ENCODE measurements at regions not wholly inside any gene's neighbourhood (a gene's known extent, or its start where the extent isn't known, plus 50 kb on each side); places are given as distances from the start of the nearest gene placed in this dataset.
"Not testable (repeated sequence)": the region's sequence is repeated elsewhere in the genome, so short reads cannot be mapped to it uniquely, and the experiment has no call there.

DNA sequence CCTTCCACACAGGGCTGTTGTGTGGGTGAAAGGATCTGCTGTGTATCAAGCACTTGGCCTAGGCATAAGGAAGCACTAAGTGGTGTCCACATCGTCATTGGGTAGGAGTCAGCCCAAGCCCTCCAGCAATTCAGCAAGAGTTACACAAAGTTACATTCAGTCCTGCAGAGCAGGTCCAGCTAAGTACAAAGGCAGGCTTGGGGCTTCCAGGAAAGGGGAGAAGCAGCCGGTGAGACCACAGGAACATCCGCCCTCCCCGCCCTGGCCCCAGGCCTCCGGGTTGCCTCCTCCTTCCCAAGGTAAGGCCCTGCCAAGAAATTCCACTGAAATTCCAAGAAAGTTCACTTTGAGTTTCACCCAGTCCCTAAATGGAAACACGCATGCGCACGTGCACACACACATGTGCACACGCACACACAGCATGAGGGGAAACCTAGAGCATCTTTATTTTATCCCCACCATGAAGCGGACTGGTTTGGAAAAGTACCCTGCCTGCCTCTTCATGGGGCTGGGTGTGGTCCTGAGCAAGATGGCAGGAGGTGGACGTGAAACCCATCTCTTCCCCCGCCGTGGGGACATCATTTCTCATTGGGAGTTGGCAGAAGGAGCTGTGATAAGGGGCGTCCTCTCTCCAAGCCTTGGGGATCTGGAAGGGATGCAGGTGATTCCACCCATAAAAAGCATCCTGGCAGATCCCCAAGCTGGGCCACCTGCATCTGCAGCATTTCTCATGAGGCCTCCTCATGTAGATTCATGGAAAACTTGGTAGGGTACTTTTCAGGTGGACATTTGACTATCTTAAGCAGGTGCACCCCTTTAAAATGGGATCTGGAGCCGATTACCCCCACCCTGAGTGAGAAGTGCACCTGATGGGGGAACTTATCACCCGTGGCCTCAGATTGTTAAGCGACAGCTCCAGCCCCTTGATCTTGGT lies 69.1 kb upstream of the NANOS1 start:
- no peak overlapping the region for H3K27ac ChIP-seq
- TF ChIP-seq, protein P1, sequence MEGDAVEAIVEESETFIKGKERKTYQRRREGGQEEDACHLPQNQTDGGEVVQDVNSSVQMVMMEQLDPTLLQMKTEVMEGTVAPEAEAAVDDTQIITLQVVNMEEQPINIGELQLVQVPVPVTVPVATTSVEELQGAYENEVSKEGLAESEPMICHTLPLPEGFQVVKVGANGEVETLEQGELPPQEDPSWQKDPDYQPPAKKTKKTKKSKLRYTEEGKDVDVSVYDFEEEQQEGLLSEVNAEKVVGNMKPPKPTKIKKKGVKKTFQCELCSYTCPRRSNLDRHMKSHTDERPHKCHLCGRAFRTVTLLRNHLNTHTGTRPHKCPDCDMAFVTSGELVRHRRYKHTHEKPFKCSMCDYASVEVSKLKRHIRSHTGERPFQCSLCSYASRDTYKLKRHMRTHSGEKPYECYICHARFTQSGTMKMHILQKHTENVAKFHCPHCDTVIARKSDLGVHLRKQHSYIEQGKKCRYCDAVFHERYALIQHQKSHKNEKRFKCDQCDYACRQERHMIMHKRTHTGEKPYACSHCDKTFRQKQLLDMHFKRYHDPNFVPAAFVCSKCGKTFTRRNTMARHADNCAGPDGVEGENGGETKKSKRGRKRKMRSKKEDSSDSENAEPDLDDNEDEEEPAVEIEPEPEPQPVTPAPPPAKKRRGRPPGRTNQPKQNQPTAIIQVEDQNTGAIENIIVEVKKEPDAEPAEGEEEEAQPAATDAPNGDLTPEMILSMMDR (conservative IDR thresholded peaks at IDR 0.05), result no peak

- TF ChIP-seq, protein P1 (conservative IDR thresholded peaks at IDR 0.05), result no peak
- no peak overlapping the region for H3K27ac ChIP-seq
Observed at GRCh38 chr10:118961436-118961835, 68.1 kb upstream of the NANOS1 start.

- H3K27ac ChIP-seq, result not testable (repeated sequence)
Observed at GRCh38 chr10:118962331-118962868, 67.1 kb upstream of the NANOS1 start.

DNA sequence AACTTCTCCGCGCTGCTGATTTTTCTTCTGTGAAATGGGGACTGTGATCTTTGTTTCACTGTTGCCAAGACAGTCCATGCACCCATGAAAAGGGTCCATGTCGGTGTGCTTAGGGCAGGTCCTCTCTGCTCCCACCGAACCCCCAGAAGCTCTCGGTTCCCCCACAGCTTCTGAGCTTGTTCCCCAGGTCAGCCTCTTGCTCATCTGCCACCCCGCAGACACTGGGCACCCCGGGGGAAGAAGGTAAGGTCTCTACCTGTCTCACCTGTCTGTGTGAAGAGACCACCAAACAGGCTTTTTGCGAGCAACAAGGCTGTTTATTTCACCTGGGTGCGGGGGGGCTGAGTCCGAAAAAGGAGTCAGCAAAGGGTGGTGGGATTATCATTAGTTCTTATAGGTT lies 66.2 kb upstream of the NANOS1 start:
- TF ChIP-seq, protein P1 (conservative IDR thresholded peaks at IDR 0.05), result no peak

GRCh38 chr10:118963933-118964332 lies 65.6 kb upstream of the NANOS1 start:
- TF ChIP-seq, protein P1 (conservative IDR thresholded peaks at IDR 0.05), result no peak

More for the DNA sequence above, 66.2 kb upstream of the NANOS1 start:
- H3K27ac ChIP-seq, result no peak overlapping the region

DNA sequence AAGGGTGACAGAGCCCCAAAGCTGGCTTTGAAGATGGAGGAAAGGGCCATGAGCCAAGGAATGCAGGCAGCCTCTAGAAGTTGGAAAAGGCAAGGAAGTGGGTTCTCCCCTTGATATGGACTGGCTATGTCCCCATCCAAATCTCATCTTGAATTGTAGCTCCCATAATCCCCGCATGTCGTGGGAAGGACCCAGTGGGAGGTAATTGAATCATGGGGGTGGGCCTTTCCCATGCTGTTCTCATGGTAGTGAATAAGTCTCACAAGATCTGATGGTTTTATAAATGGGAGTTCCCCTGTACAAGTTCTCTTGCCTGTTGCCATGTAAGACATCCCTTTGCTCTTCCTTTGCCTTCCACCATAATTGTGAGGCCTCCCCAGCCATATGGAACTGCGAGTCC lies 65.0 kb upstream of the NANOS1 start:
- H3K27ac ChIP-seq, result not testable (repeated sequence)

More at GRCh38 chr10:118963933-118964332, 65.6 kb upstream of the NANOS1 start:
- no peak overlapping the region for H3K27ac ChIP-seq

DNA sequence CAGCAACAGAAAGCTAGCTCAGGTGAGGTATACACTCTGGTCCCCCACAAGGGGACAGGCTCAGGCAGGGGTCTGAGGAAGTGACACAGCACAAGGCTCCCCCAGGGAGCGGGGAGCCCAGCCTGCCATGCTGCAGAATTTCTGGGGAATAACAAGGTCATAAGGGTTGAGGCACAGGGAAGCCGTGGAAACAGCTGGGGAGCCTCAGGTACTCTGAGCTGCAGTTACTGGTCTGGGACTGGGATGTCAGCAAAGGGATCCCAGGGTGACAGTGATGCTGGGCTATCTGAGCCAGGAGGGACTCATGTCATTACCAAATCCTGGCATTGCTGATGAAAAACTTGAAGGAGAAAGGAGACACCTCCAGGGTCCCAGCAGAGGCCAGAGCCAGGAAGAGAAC lies 64.4 kb upstream of the NANOS1 start:
- H3K27ac ChIP-seq, result no peak overlapping the region
- TF ChIP-seq, protein P1 (conservative IDR thresholded peaks at IDR 0.05), result no peak

GRCh38 chr10:118965645-118966044 lies 63.9 kb upstream of the NANOS1 start:
- TF ChIP-seq, protein P1 (conservative IDR thresholded peaks at IDR 0.05), result no peak
- H3K27ac ChIP-seq, result no peak overlapping the region

Data from VCaP (cell line).